GM15510 (cell line): ENCODE measurements at regions not wholly inside any gene's neighbourhood (a gene's known extent, or its start where the extent isn't known, plus 50 kb on each side); places are given as distances from the start of the nearest gene placed in this dataset.

ENCODE experiments used
- POLR2A ChIP-seq: IDR thresholded peaks from 3 replicates; pipeline ENCODE4 v1.6.1; 2011; ENCODE audit warnings: borderline replicate concordance; ENCODE audit not compliant: insufficient read length; ENCODE audit errors: extremely low read depth

DNA sequence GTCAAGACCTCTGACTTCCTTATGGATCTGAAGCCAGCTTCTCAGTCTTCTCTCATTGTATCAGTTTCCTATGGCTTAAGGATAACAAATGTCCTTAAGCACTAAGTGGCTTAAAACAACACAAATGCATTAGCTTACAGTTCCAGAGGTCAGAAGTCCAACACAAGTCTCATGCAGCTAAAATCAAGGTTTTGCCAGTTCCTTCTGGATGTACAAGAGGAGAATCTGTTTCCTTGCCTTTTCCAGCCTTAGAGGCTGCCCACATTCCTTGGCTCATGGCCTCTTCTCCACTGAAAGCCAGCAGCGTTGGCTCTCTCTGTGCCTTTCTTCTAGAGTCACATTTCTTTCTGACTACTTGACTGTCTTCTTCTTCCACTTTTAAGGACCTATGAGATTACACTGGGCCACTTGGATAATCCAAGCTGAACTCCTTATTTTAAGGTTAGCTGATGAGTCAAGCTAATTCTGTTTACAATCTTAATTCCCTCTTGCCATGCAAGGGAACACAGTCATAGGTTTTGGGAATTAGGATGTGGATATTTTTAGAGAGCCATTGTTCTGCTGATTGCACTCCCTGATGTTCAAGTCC is 179.0 kb downstream of the BCAS1 start:
- no peak for TF ChIP-seq POLR2A

DNA sequence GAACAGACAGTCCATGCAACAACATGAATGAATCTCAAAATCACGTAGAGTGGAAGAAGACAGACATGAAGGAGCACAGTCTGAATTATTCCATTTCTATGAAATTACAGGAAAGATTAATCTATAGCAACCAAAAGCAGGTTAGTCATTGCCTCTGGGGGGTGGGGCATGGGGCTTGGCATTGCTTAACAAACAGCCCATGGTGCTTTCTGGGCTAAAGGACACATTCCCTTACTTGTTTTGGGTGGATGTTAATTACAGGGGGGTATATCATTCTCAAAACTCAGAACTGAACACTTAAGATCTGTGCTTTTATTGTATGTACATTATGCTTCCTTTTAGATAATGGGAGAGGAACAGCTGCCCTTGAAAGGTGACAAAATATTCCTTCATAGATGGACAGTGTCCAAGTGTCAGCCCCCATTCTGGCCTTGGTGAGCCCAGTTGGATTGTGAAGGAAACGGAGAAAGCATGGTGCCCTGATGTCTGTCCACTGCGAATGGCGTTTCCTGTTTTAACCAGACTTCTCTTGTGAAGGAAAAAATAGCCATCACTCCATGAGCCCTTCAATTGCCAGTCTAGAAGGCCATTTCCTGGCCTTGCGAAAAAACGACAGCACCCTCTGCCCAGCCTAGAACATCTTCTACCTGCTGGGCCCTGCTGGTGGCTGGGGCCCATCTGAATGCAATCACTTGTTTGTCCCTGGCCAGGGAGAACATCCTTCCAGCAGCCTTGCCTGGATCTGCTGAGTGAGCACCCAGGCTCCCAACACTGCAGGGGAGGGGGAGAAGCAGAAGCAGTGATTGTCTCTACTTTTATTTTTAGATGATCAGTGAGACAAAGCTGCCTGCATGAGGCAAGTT is 179.7 kb downstream of the BCAS1 start:
- no peak for TF ChIP-seq POLR2A

- no peak for TF ChIP-seq POLR2A
Measured at GRCh38 chr20:53889411-53890148, 180.8 kb downstream of the BCAS1 start.

DNA sequence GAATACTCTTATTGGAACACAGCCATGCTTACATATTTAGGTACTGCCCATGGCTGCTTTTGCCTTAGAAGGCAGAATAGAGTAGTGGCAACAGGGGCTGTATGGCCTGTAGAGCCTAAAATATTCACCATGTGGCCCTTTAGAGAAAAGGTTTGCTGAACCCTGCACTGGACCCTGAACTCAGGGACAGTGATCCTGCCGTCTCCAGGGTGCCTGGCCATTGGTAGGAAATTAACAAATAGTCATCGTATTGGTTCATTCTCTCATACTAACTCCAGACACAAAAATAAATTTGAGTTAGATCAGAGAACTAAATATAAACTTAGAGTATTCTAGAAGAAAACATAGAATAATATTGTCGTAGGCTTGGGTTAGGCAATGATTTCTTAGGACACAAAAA is 181.4 kb downstream of the BCAS1 start:
- no peak for TF ChIP-seq POLR2A

GRCh38 chr20:53888510-53888909 is 181.9 kb downstream of the BCAS1 start:
- TF ChIP-seq POLR2A, result no peak

GRCh38 chr20:53887973-53888372 is 182.4 kb downstream of the BCAS1 start:
- no peak for TF ChIP-seq POLR2A

DNA sequence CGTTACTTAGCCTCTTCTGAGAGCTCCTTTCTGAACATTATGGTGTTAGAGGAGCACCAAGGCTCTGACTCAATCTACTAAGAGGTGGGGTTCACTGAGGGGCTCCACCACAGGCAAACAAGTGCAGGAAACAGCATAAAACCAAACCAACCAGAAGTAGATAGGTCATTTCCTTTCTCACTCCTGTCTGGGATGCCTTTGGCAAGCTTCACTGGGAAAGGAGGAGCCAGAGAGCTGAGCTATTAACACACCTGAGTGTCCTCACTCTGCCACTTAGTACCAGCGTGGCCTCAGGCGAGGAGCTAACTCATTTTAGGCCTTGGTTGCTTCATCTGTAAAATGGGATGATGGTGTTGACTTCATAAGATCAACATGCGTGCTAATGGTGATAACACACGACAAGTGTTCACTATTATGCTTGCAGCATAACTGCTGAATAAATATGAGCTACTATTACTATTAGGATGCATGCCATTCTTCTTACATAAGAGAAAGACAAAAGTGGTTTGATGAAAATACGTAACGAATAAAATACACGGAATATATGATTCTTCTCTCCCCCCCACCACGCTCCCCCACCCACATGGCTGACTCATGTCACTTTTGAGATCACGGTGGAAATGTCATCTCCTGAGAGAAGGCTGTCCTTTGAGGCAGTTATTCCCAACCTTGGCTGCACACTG is 185.4 kb downstream of the BCAS1 start:
- no peak for TF ChIP-seq POLR2A

GRCh38 chr20:53883098-53883911 is 187.1 kb downstream of the BCAS1 start:
- no peak for TF ChIP-seq POLR2A

GRCh38 chr20:53881362-53881761 is 189.0 kb downstream of the BCAS1 start:
- TF ChIP-seq POLR2A, result no peak

GRCh38 chr20:53880108-53880641 is 190.2 kb downstream of the BCAS1 start:
- no peak for TF ChIP-seq POLR2A

DNA sequence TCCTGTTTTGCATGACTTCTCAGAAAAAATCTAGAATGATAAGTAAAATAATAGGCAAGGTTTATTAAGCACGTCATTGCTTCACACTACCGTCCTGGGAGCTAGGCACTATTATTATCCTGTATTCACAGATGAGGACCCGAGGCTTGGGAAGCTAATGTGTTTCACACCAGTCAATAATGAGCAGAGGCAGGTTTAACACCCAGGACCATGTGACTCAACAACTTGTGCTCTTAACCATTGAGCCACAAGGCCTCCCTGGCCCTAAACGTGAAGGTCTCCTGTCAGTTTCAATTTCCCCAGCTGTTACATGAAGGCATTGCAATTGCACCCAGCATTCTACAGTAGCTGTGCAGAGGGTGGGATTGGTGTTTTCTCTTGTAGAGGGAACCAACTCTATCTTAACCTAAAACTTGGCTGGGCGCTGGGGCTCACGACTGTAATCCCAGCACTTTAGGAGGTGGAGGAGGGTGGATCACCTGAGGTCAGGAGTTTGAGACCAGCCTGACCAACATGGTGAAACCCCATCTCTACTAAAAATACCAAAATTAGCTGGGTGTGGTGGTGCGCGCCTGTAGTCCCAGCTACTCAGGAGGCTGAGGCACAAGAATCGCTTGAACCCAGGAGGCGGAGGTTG is 191.2 kb downstream of the BCAS1 start:
- TF ChIP-seq POLR2A, result no peak

GRCh38 chr20:53878262-53879047 is 191.9 kb downstream of the BCAS1 start:
- TF ChIP-seq POLR2A, result no peak

GRCh38 chr20:53876956-53877355 is 193.4 kb downstream of the BCAS1 start:
- TF ChIP-seq POLR2A, result no peak
